IMR-90 (cell line): ENCODE measurements at regions not wholly inside any gene's neighbourhood (a gene's known extent, or its start where the extent isn't known, plus 50 kb on each side); places are given as distances from the start of the nearest gene placed in this dataset.

Experiments
- ATAC-seq: fragments of 200-7000 bp; cut with Tn5 transposase; 2 replicates; pipeline ENCODE4 v1.9.1; 2020; ENCODE audit warnings: low read depth, mild to moderate bottlenecking, moderate library complexity
- BruUV-seq: library from RNA; stranded (reverse); fragments of 400-500 nt; replicated peaks from 2 replicates; lab custom pipeline; 2021; lab: Mats Ljungman, UMichigan
- CTCF ChIA-PET: fragments of 300-600 bp; formaldehyde crosslinking; extraction: SDS; loops from one replicate; lab custom pipeline; 2021; ENCODE audit warnings: antibody characterized with exemption; lab: Yijun Ruan, JAX
- POLR2A ChIA-PET: fragments of 300-600 bp; sonication (Branson Sonifier 250); formaldehyde crosslinking; loops from one replicate; lab custom pipeline; 2022; ENCODE audit warnings: antibody characterized with exemption; ENCODE audit not compliant: unreplicated experiment; lab: Charles Lee
- DNase-seq: peaks from one replicate; pipeline ENCODE4 v3.0.0; 2013
- H2AFZ ChIP-seq: replicated peaks from 2 replicates; pipeline ENCODE3; 2013; ENCODE audit warnings: low read length, mild to moderate bottlenecking; ENCODE audit not compliant: poor library complexity
- H2AK5ac ChIP-seq: 2 replicates; pipeline ENCODE4 v1.6.1; 2013; ENCODE audit warnings: low read depth, low read length, inconsistent platforms
- H2AK9ac ChIP-seq: replicated peaks from 2 replicates; pipeline ENCODE3; 2013; ENCODE audit warnings: mild to moderate bottlenecking, low read depth, low read length, moderate library complexity; ENCODE audit not compliant: poor library complexity
- H2BK120ac ChIP-seq: 2 replicates; pipeline ENCODE4 v1.6.1; 2013; ENCODE audit warnings: low read depth, low read length, inconsistent platforms
- H2BK15ac ChIP-seq: 3 replicates; pipeline ENCODE4 v1.6.1; 2013; ENCODE audit warnings: low read depth, low read length, inconsistent platforms
- H2BK20ac ChIP-seq: 2 replicates; pipeline ENCODE4 v1.6.1; 2013; ENCODE audit warnings: low read depth, mild to moderate bottlenecking, inconsistent platforms, low read length, moderate library complexity
- H2BK5ac ChIP-seq: 2 replicates; pipeline ENCODE4 v1.6.1; 2013; ENCODE audit warnings: mild to moderate bottlenecking, low read depth, low read length, inconsistent platforms; ENCODE audit not compliant: poor library complexity, severe bottlenecking
- H3K14ac ChIP-seq: replicated peaks from 2 replicates; pipeline ENCODE4 v1.6.1; 2013; ENCODE audit warnings: low read depth, low read length, inconsistent platforms
- H3K18ac ChIP-seq: 2 replicates; pipeline ENCODE4 v1.6.1; 2013; ENCODE audit warnings: low read depth, low read length, control low read depth
- H3K23ac ChIP-seq: 2 replicates; pipeline ENCODE4 v1.6.1; 2013; ENCODE audit warnings: low read depth, low read length, inconsistent platforms
- H3K27ac ChIP-seq: 2 replicates; pipeline ENCODE4 v1.5.1; 2013; ENCODE audit warnings: mild to moderate bottlenecking, control low read depth, low read length; ENCODE audit not compliant: insufficient read depth
- H3K27me3 ChIP-seq: 2 replicates; pipeline ENCODE4 v1.6.1; 2013; ENCODE audit warnings: low read length; ENCODE audit not compliant: control insufficient read depth, insufficient read depth
- H3K36me3 ChIP-seq: 2 replicates; pipeline ENCODE4 v1.6.1; 2013; ENCODE audit warnings: low read length, mixed read lengths; ENCODE audit not compliant: control insufficient read depth, insufficient read depth
- H3K4ac ChIP-seq: 2 replicates; pipeline ENCODE4 v1.6.1; 2013; ENCODE audit warnings: low read depth, low read length, inconsistent platforms
- H3K4me1 ChIP-seq: 2 replicates; pipeline ENCODE4 v1.6.1; 2013; ENCODE audit warnings: low read length, mixed read lengths; ENCODE audit not compliant: control insufficient read depth, insufficient read depth
- H3K4me2 ChIP-seq: 2 replicates; pipeline ENCODE4 v1.6.1; 2013; ENCODE audit warnings: low read depth, mild to moderate bottlenecking, control low read depth, low read length, moderate library complexity
- H3K4me3 ChIP-seq: 2 replicates; pipeline ENCODE4 v1.5.1; 2013; ENCODE audit warnings: low read depth, mild to moderate bottlenecking, control low read depth, low read length, moderate library complexity; ENCODE audit not compliant: insufficient read depth
- H3K56ac ChIP-seq: 2 replicates; pipeline ENCODE4 v1.6.1; 2013; ENCODE audit warnings: low read length, inconsistent platforms; ENCODE audit not compliant: insufficient read depth; ENCODE audit errors: extremely low read depth
- H3K79me1 ChIP-seq, 2 experiments: 2 replicates each; pipeline ENCODE4 v1.6.1; 2013; ENCODE audit warnings: low read length in 2 of 2, inconsistent platforms in 1 of 2, low read depth in 1 of 2
- H3K9ac ChIP-seq: 2 replicates; pipeline ENCODE4 v1.6.1; 2013; ENCODE audit warnings: low read depth, low read length, control low read depth
- H3K9me1 ChIP-seq: 2 replicates; pipeline ENCODE4 v1.6.1; 2013; ENCODE audit warnings: low read length, inconsistent platforms; ENCODE audit not compliant: insufficient read depth
- H3K9me3 ChIP-seq: 2 replicates; pipeline ENCODE4 v1.6.1; 2013; ENCODE audit warnings: low read length; ENCODE audit not compliant: control insufficient read depth, insufficient read depth
- H4K20me1 ChIP-seq: 2 replicates; pipeline ENCODE4 v1.6.1; 2013; ENCODE audit warnings: low read length, inconsistent platforms; ENCODE audit not compliant: insufficient read depth
- H4K5ac ChIP-seq: 2 replicates; pipeline ENCODE4 v1.6.1; 2013; ENCODE audit warnings: mild to moderate bottlenecking, low read depth, low read length, control low read depth
- H4K8ac ChIP-seq, 2 experiments: 2 replicates each; pipeline ENCODE4 v1.6.1; 2013; ENCODE audit warnings: low read depth in 2 of 2, low read length in 2 of 2, control low read depth in 1 of 2, inconsistent platforms in 1 of 2
- H4K91ac ChIP-seq: 2 replicates; pipeline ENCODE4 v1.6.1; 2013; ENCODE audit warnings: low read depth, low read length, inconsistent platforms; ENCODE audit not compliant: insufficient read depth
- BHLHE40 ChIP-seq: fragments of 150-350 bp; IDR thresholded peaks from 2 replicates; pipeline ENCODE4 v1.6.1; 2016; ENCODE audit warnings: mild to moderate bottlenecking, low read depth, low read length
- CEBPB ChIP-seq: IDR thresholded peaks from 2 replicates; pipeline ENCODE4 v1.6.1; 2012; ENCODE audit warnings: low read depth, low read length, improper control_type of control experiment
- FOS ChIP-seq: fragments of 150-350 bp; IDR thresholded peaks from 2 replicates; pipeline ENCODE4 v1.6.1; 2016; ENCODE audit warnings: low read depth, low read length
- NFE2L2 ChIP-seq: fragments of 150-350 bp; IDR thresholded peaks from 2 replicates; pipeline ENCODE4 v1.6.1; 2016; ENCODE audit warnings: low read depth, mild to moderate bottlenecking, low read length
- POLR2A ChIP-seq: IDR thresholded peaks from 2 replicates; pipeline ENCODE4 v1.6.1; 2012; ENCODE audit warnings: mild to moderate bottlenecking, low read depth, low read length
- RCOR1 ChIP-seq: IDR thresholded peaks from 2 replicates; pipeline ENCODE4 v1.6.1; 2012; ENCODE audit warnings: mild to moderate bottlenecking, low read length, improper control_type of control experiment; ENCODE audit not compliant: insufficient replicate concordance
- RFX5 ChIP-seq: IDR thresholded peaks from 2 replicates; pipeline ENCODE4 v1.8.0; 2012; ENCODE audit warnings: low read depth, mild to moderate bottlenecking, low read length, moderate library complexity
- SMC3 ChIP-seq: fragments of 150-350 bp; IDR thresholded peaks from 2 replicates; pipeline ENCODE4 v1.6.1; 2016; ENCODE audit warnings: low read depth, mild to moderate bottlenecking, antibody characterized with exemption, low read length, moderate library complexity
- WGBS, 2 experiments: methylation state at CpG; one replicate each; pipeline versions ENCODE4 v1.1.5 to v1.1.7; 2013; ENCODE audit warnings: missing lambda C conversion rate in 2 of 2; ENCODE audit not compliant: insufficient read length in 1 of 2; ENCODE audit errors: extremely low coverage in 2 of 2; 5-methylcytosine and 5-hydroxymethylcytosine counted together
- dilution Hi-C: fragments of 300-500 bp; cut with HindIII; formaldehyde crosslinking; loops from one replicate; pipeline ENCODE4 v1.14.3; 2018; ENCODE audit warnings: low sequenced_read_pairs; ENCODE audit not compliant: unreplicated experiment
- in situ Hi-C: fragments of 300-500 bp; cut with MboI; formaldehyde crosslinking; loops from 3 replicates; pipeline ENCODE4 v1.14.3; 2019; ENCODE audit warnings: low sequenced_read_pairs, inconsistent platforms, mixed read lengths
- intact Hi-C: fragments of 100-400 bp; cut with micrococcal nuclease; formaldehyde crosslinking; loops from 2 replicates; pipeline ENCODE4 v1.10.0; 2022
- TF ChIP-seq, protein P1 (sequence below): fragments of 150-350 bp; IDR thresholded peaks from 2 replicates; pipeline ENCODE4 v1.6.1; 2017; ENCODE audit warnings: mild to moderate bottlenecking, antibody characterized with exemption, low read length, low read depth
- TF ChIP-seq, protein P2 (sequence below): fragments of 150-350 bp; IDR thresholded peaks from 2 replicates; pipeline ENCODE4 v1.6.1; 2016; ENCODE audit warnings: low read depth, mild to moderate bottlenecking, low read length, moderate library complexity, borderline replicate concordance

DNA sequence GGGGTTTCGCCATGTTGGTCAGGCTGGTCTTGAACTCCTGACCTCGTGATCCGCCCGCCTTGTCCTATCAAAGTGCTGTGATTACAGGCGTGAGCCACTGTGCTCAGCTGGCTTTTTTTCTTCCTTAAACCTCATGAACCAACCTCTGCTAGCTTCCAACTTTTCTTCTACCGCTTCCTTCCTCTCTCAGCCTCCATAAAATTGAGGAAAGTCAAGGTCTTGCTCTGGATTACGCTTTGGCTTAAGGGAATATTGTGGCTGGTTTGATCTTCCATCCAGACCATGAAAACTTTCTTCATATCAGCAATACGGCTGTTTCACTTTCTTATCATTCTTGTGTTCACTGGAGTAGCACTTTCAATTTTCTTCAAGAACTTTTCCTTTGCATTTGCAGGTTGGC is 57.5 kb upstream of the SDK2 start:
- Histone ChIP-seq H3K36me3 (no peaks in the 10 kb centered on the region), H2BK15ac (no peak overlapping the region), H2AK5ac (no peak overlapping the region), H4K5ac (no peak overlapping the region), H3K27ac (no peak overlapping the region), H3K4me2 (no peak overlapping the region), H3K4ac (no peak overlapping the region), H2AK9ac (no peak overlapping the region), H3K9me1 (no peaks in the 10 kb centered on the region), H3K18ac (no peak overlapping the region), H3K9me3 (peaks cover 26% of the 10 kb centered on the region), H3K56ac (no peak overlapping the region), H2BK120ac (no peak overlapping the region), H2AFZ (no peak overlapping the region), H4K91ac (no peak overlapping the region), H3K4me1 (no peaks in the 10 kb centered on the region), H3K23ac (no peak overlapping the region), H4K20me1 (no peaks in the 10 kb centered on the region), H3K9ac (no peak overlapping the region), H3K79me1 (no peaks in the 10 kb centered on the region), H3K4me3 (no peak overlapping the region), H2BK5ac (no peak overlapping the region), H3K14ac (no peak overlapping the region), H2BK20ac (no peak overlapping the region), H3K27me3 (no peaks in the 10 kb centered on the region), H4K8ac (no peak overlapping the region)
- BruUV-seq, result no TSS peak
- POLR2A ChIA-PET, result interaction anchor here (0.6 kb wide), 1 partner anchor 85 kb away, joined by 3 read pairs; no protein-coding TSS in a partner anchor
- DNase-seq (no peak), ATAC-seq (no peak)
- intact Hi-C loops (no loop called here), dilution Hi-C loops (no loop called here), in situ Hi-C loops (loop anchor here (25.0 kb wide), 2 partner anchors 89 to 264 kb away; no protein-coding TSS in a partner anchor)
- TF ChIP-seq SMC3, result no peak
- TF ChIP-seq FOS, result no peak
- no peak for TF ChIP-seq RCOR1
- no peak for TF ChIP-seq CEBPB
- TF ChIP-seq, protein P1, sequence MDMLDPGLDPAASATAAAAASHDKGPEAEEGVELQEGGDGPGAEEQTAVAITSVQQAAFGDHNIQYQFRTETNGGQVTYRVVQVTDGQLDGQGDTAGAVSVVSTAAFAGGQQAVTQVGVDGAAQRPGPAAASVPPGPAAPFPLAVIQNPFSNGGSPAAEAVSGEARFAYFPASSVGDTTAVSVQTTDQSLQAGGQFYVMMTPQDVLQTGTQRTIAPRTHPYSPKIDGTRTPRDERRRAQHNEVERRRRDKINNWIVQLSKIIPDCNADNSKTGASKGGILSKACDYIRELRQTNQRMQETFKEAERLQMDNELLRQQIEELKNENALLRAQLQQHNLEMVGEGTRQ, result no peak
- no peak for TF ChIP-seq BHLHE40
- TF ChIP-seq RFX5, result no peak
- TF ChIP-seq POLR2A, result no peak
- TF ChIP-seq, protein P2, sequence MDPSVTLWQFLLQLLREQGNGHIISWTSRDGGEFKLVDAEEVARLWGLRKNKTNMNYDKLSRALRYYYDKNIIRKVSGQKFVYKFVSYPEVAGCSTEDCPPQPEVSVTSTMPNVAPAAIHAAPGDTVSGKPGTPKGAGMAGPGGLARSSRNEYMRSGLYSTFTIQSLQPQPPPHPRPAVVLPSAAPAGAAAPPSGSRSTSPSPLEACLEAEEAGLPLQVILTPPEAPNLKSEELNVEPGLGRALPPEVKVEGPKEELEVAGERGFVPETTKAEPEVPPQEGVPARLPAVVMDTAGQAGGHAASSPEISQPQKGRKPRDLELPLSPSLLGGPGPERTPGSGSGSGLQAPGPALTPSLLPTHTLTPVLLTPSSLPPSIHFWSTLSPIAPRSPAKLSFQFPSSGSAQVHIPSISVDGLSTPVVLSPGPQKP, result no peak
- TF ChIP-seq NFE2L2, result no peak
- CTCF ChIA-PET, result no interaction called here
- 60% methylated on average over 1 of the region's 8 CpGs; no CpG with 5 or more reads in 1 of the 2 experiments for WGBS, 2 experiments
